H1 (cell line): ENCODE measurements at regions not wholly inside any gene's neighbourhood (a gene's known extent, or its start where the extent isn't known, plus 50 kb on each side); places are given as distances from the start of the nearest gene placed in this dataset.

ENCODE experiments used
- CTCF ChIA-PET: fragments of 300-600 bp; sonication (Branson Sonifier 250); formaldehyde crosslinking; loops from one replicate; lab custom pipeline; 2021; ENCODE audit not compliant: partially characterized antibody; lab: Charles Lee
- POLR2A ChIA-PET: fragments of 300-600 bp; sonication (Branson Sonifier 250); formaldehyde crosslinking; loops from one replicate; lab custom pipeline; 2021; ENCODE audit warnings: inconsistent platforms; ENCODE audit not compliant: partially characterized antibody; lab: Charles Lee
- DNase-seq, 2 experiments: peaks; one replicate each; pipeline versions ENCODE4 v3.0.0 to v3.0.0-alpha.2; 2010 to 2022; ENCODE audit warnings: low spot score in 2 of 2, low read depth in 1 of 2, mixed read lengths in 1 of 2
- FAIRE-seq: peaks from 2 replicates; lab custom pipeline; 2011; peaks lifted over from hg19 to GRCh38; lab: Jason Lieb, UNC
- H2AFZ ChIP-seq: 2 replicates; pipeline ENCODE4 v1.8.1; 2012; ENCODE audit warnings: low read length, inconsistent platforms
- H2AK5ac ChIP-seq: 2 replicates; pipeline ENCODE4 v1.6.1; 2013; ENCODE audit warnings: low read depth, low read length
- H2BK120ac ChIP-seq: replicated peaks from 2 replicates; pipeline ENCODE3; 2013; ENCODE audit warnings: low read depth, low read length, inconsistent platforms
- H2BK12ac ChIP-seq: 2 replicates; pipeline ENCODE4 v1.6.1; 2013; ENCODE audit warnings: low read depth, low read length
- H2BK15ac ChIP-seq: 2 replicates; pipeline ENCODE4 v1.6.1; 2013; ENCODE audit warnings: low read length
- H2BK20ac ChIP-seq: 2 replicates; pipeline ENCODE4 v1.6.1; 2013; ENCODE audit warnings: low read length
- H2BK5ac ChIP-seq: 2 replicates; pipeline ENCODE4 v1.6.1; 2013; ENCODE audit warnings: low read depth, low read length
- H3K14ac ChIP-seq: 2 replicates; pipeline ENCODE4 v1.6.1; 2013; ENCODE audit warnings: inconsistent platforms; ENCODE audit not compliant: insufficient read length
- H3K18ac ChIP-seq: 2 replicates; pipeline ENCODE4 v1.6.1; 2013; ENCODE audit warnings: low read length; ENCODE audit errors: extremely low read depth
- H3K23ac ChIP-seq: 2 replicates; pipeline ENCODE4 v1.6.1; 2013; ENCODE audit warnings: inconsistent platforms; ENCODE audit not compliant: insufficient read length
- H3K23me2 ChIP-seq: 2 replicates; pipeline ENCODE4 v1.6.1; 2013; ENCODE audit warnings: low read depth, low read length
- H3K27ac ChIP-seq: 2 replicates; pipeline ENCODE4 v1.6.1; 2011; ENCODE audit warnings: low read depth, low read length, inconsistent platforms
- H3K27me3 ChIP-seq, 4 experiments: replicated peaks in 1 of 4; 1 replicate in 1 of 4; 2 replicates in 3 of 4; pipeline versions ENCODE4 v1.6.1 to v1.8.1; 2011 to 2013; ENCODE audit warnings: low read length in 3 of 4, mild to moderate bottlenecking in 3 of 4, inconsistent platforms in 2 of 4, mixed read lengths in 2 of 4, moderate library complexity in 1 of 4; ENCODE audit not compliant: control insufficient read depth in 3 of 4, insufficient read depth in 3 of 4; ENCODE audit errors: extremely low read depth in 1 of 4
- H3K36me3 ChIP-seq, 4 experiments: 2 replicates each; pipeline versions ENCODE4 v1.6.1 to v1.8.1; 2011 to 2013; ENCODE audit warnings: mild to moderate bottlenecking in 4 of 4, low read length in 3 of 4, moderate library complexity in 2 of 4, control low read depth in 1 of 4, inconsistent platforms in 1 of 4; ENCODE audit not compliant: insufficient read depth in 4 of 4, control insufficient read depth in 2 of 4
- H3K4ac ChIP-seq: replicated peaks from 2 replicates; pipeline ENCODE3; 2013; ENCODE audit warnings: low read length, low read depth, mixed read lengths, inconsistent platforms; ENCODE audit not compliant: insufficient read length
- H3K4me1 ChIP-seq, 4 experiments: replicated peaks in 1 of 4; 1 replicate in 1 of 4; 2 replicates in 3 of 4; pipeline versions ENCODE4 v1.6.1 to v1.8.1; 2011 to 2013; ENCODE audit warnings: low read length in 3 of 4, inconsistent platforms in 2 of 4, mixed read lengths in 1 of 4; ENCODE audit not compliant: insufficient read depth in 4 of 4, control insufficient read depth in 3 of 4
- H3K4me2 ChIP-seq, 2 experiments: 2 replicates each; pipeline versions ENCODE4 v1.6.1 to v1.8.1; 2011 to 2013; ENCODE audit warnings: low read depth in 2 of 2, low read length in 2 of 2, control low read depth in 1 of 2, inconsistent platforms in 1 of 2, mild to moderate bottlenecking in 1 of 2; ENCODE audit not compliant: insufficient read depth in 1 of 2
- H3K4me3 ChIP-seq, 4 experiments: fragments of 200-600, 300-600 bp in 1 of 4; sonication (generic), shearing (Covaris generic), sonication (Bioruptor Twin) in 1 of 4; 2 replicates each; pipeline versions ENCODE4 v1.5.1 to v1.8.1; 2011 to 2016; ENCODE audit warnings: low read length in 4 of 4, low read depth in 3 of 4, control low read depth in 2 of 4, inconsistent platforms in 2 of 4, mild to moderate bottlenecking in 2 of 4, mixed read lengths in 1 of 4, moderate library complexity in 1 of 4; ENCODE audit not compliant: insufficient read depth in 2 of 4; ENCODE audit errors: extremely low read depth in 1 of 4
- H3K56ac ChIP-seq: replicated peaks from 2 replicates; pipeline ENCODE3; 2013; ENCODE audit warnings: low read depth, mild to moderate bottlenecking, mixed read lengths, low read length, inconsistent platforms; ENCODE audit not compliant: insufficient read length
- H3K79me1 ChIP-seq: 2 replicates; pipeline ENCODE4 v1.6.1; 2013; ENCODE audit warnings: low read depth, low read length, control low read depth
- H3K79me2 ChIP-seq, 2 experiments: 2 replicates each; pipeline versions ENCODE4 v1.6.1 to v1.8.1; 2012 to 2013; ENCODE audit warnings: low read length in 2 of 2, mild to moderate bottlenecking in 2 of 2, inconsistent platforms in 1 of 2; ENCODE audit not compliant: insufficient read depth in 2 of 2, control insufficient read depth in 1 of 2
- H3K9ac ChIP-seq, 4 experiments: replicated peaks in 1 of 4; 1 replicate in 1 of 4; 2 replicates in 3 of 4; pipeline versions ENCODE4 v1.6.1 to v1.8.1; 2011 to 2013; ENCODE audit warnings: low read depth in 3 of 4, low read length in 3 of 4, control low read depth in 2 of 4, mild to moderate bottlenecking in 2 of 4, moderate library complexity in 2 of 4, inconsistent platforms in 1 of 4; ENCODE audit errors: extremely low read depth in 1 of 4
- H3K9me3 ChIP-seq, 2 experiments: 2 replicates each; pipeline versions ENCODE4 v1.6.1 to v1.8.1; 2012 to 2013; ENCODE audit warnings: mild to moderate bottlenecking in 2 of 2, moderate library complexity in 2 of 2, control low read depth in 1 of 2, inconsistent platforms in 1 of 2, low read depth in 1 of 2, low read length in 1 of 2, mixed read lengths in 1 of 2; ENCODE audit not compliant: insufficient read depth in 2 of 2
- H4K20me1 ChIP-seq, 2 experiments: replicated peaks in 1 of 2; 2 replicates each; pipeline versions ENCODE3 to v1.8.1; 2011 to 2013; ENCODE audit warnings: inconsistent platforms in 2 of 2, low read length in 2 of 2, mild to moderate bottlenecking in 1 of 2; ENCODE audit not compliant: insufficient read depth in 2 of 2, control insufficient read depth in 1 of 2
- H4K5ac ChIP-seq: 2 replicates; pipeline ENCODE4 v1.6.1; 2013; ENCODE audit warnings: low read length, low read depth, mixed read lengths, inconsistent platforms; ENCODE audit not compliant: insufficient read length
- H4K8ac ChIP-seq: 2 replicates; pipeline ENCODE4 v1.8.0; 2013; ENCODE audit warnings: mild to moderate bottlenecking, moderate library complexity, low read length, inconsistent platforms; ENCODE audit not compliant: insufficient read depth; ENCODE audit errors: extremely low read depth
- H4K91ac ChIP-seq: replicated peaks from 2 replicates; pipeline ENCODE3; 2013; ENCODE audit warnings: low read length, mixed read lengths, inconsistent platforms; ENCODE audit not compliant: insufficient read length
- CHD2 ChIP-seq: IDR thresholded peaks from 2 replicates; pipeline ENCODE4 v1.6.1; 2012; ENCODE audit warnings: low read length, improper control_type of control experiment
- HDAC2 ChIP-seq, 2 experiments: fragments of 300-600 bp in 1 of 2; sonication (generic) in 1 of 2; IDR thresholded peaks; 2 replicates each; pipeline ENCODE4 v1.6.1; 2011 to 2012; ENCODE audit warnings: low read depth in 2 of 2, low read length in 2 of 2, mild to moderate bottlenecking in 2 of 2, moderate library complexity in 2 of 2, borderline replicate concordance in 1 of 2, inconsistent platforms in 1 of 2
- KDM5A ChIP-seq: fragments of 200-600 bp; IDR thresholded peaks from 2 replicates; pipeline ENCODE4 v1.7.1; 2012; ENCODE audit warnings: mild to moderate bottlenecking, low read length, inconsistent platforms, mixed read lengths
- MAFK ChIP-seq: IDR thresholded peaks from 2 replicates; pipeline ENCODE4 v1.6.1; 2012; ENCODE audit warnings: low read depth, mild to moderate bottlenecking, improper control_type of control experiment, low read length
- NANOG ChIP-seq: IDR thresholded peaks from 2 replicates; pipeline ENCODE4 v1.6.1; 2011; ENCODE audit warnings: low read length, low read depth, mild to moderate bottlenecking, inconsistent platforms; ENCODE audit not compliant: insufficient read depth, poor library complexity, severe bottlenecking
- POU5F1 ChIP-seq: IDR thresholded peaks from 2 replicates; pipeline ENCODE4 v1.6.1; 2011; ENCODE audit warnings: low read depth, mild to moderate bottlenecking, low read length, moderate library complexity
- RAD21 ChIP-seq, 2 experiments: IDR thresholded peaks in 1 of 2; conservative IDR thresholded peaks in 1 of 2; 2 replicates each; pipeline ENCODE4 v1.6.1; 2011; ENCODE audit warnings: low read depth in 2 of 2, low read length in 2 of 2, improper control_type of control experiment in 1 of 2, inconsistent platforms in 1 of 2, mild to moderate bottlenecking in 1 of 2, moderate library complexity in 1 of 2
- RFX5 ChIP-seq: IDR thresholded peaks from 2 replicates; pipeline ENCODE4 v1.6.1; 2011; ENCODE audit warnings: low read depth, low read length, improper control_type of control experiment, borderline replicate concordance
- TAF1 ChIP-seq: IDR thresholded peaks from 2 replicates; pipeline ENCODE4 v1.6.1; 2011; ENCODE audit warnings: mild to moderate bottlenecking, low read depth, low read length
- TCF12 ChIP-seq: IDR thresholded peaks from 2 replicates; pipeline ENCODE4 v1.6.1; 2011; ENCODE audit warnings: low read depth, mild to moderate bottlenecking, low read length
- WGBS, 2 experiments: shearing (Covaris generic) in 1 of 2; methylation state at CpG; one replicate each; pipeline versions ENCODE4 v1.1.6 to v1.1.7; 2013 to 2015; ENCODE audit warnings: low lambda C conversion rate in 2 of 2, mixed read lengths in 2 of 2, inconsistent platforms in 1 of 2, low coverage in 1 of 2, missing lambda C conversion rate in 1 of 2; ENCODE audit not compliant: insufficient replicate concordance in 2 of 2, insufficient coverage in 1 of 2, insufficient read length in 1 of 2; ENCODE audit errors: extremely low coverage in 1 of 2, missing lambda C conversion rate in 1 of 2; 5-methylcytosine and 5-hydroxymethylcytosine counted together
- TF ChIP-seq, protein P1 (sequence below): IDR thresholded peaks from 2 replicates; pipeline ENCODE4 v1.6.1; 2012; ENCODE audit warnings: inconsistent platforms
- TF ChIP-seq, protein P2 (sequence below): IDR thresholded peaks from 2 replicates; pipeline ENCODE4 v1.6.1; 2011; ENCODE audit warnings: low read length, improper control_type of control experiment

DNA sequence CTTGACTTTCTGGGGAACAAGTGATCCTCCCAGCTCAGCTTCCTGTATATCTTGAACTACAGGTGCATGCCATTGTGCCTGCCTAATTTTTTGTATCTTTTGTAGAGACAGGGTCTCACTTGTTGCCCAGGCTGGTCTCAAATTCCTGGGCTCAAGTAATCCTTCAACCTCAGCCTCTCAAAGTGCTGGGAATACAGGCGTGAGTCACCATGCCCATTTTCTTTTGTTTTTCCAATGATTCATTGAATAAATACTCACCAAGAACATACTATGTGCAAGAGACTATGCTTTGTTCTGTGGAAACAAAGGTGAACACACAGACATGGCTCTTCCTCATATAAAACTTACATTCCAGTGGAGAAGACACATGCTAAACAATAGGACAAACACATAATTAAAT lies 407.8 kb upstream of the DAB1 start:
- H3K9ac ChIP-seq, result no peak overlapping the region
- no peak overlapping the region for H3K18ac ChIP-seq
- 100% methylated on average over 1 of the region's 1 CpG; no CpG with 5 or more reads in 1 of the 2 experiments for WGBS, 2 experiments
- no peaks in the 10 kb centered on the region for H3K79me2 ChIP-seq
- H2BK120ac ChIP-seq, result no peak overlapping the region
- H3K36me3 ChIP-seq, result no peaks in the 10 kb centered on the region
- H3K56ac ChIP-seq, result no peak overlapping the region
- H3K23me2 ChIP-seq, result no peaks in the 10 kb centered on the region
- H3K14ac ChIP-seq, result no peak overlapping the region
- no peak for DNase-seq
- no peak overlapping the region for H2BK12ac ChIP-seq
- no peak overlapping the region for H3K27ac ChIP-seq
- no peaks in the 10 kb centered on the region for H3K9me3 ChIP-seq
- H2AFZ ChIP-seq, result no peak overlapping the region
- ChIA-PET POLR2A (no interaction called here), CTCF (interaction anchor here (1.1 kb wide), 1 partner anchor 215 kb away, joined by 3 read pairs; no protein-coding TSS in a partner anchor)
- no peaks in the 10 kb centered on the region for H4K20me1 ChIP-seq
- H2AK5ac ChIP-seq, result no peak overlapping the region
- H3K4me1 ChIP-seq, result peaks cover 0 to 9% (median 5%) of the 10 kb centered on the region in 4 experiments; a peak in 4 of 7 replicates
- no peak overlapping the region for H2BK15ac ChIP-seq
- no peak overlapping the region for H3K23ac ChIP-seq
- H2BK5ac ChIP-seq, result no peak overlapping the region
- no peaks in the 10 kb centered on the region for H3K79me1 ChIP-seq
- no peak for FAIRE-seq
- no peak overlapping the region for H4K5ac ChIP-seq
- no peak overlapping the region; a peak in 1 of 4 replicates for H3K4me2 ChIP-seq
- no peak overlapping the region for H4K8ac ChIP-seq
- no peaks in the 10 kb centered on the region for H3K27me3 ChIP-seq
- no peak overlapping the region for H3K4ac ChIP-seq
- no peak overlapping the region for H2BK20ac ChIP-seq
- H3K4me3 ChIP-seq, result no peak overlapping the region
- H4K91ac ChIP-seq, result no peak overlapping the region
- TF ChIP-seq, protein P1, sequence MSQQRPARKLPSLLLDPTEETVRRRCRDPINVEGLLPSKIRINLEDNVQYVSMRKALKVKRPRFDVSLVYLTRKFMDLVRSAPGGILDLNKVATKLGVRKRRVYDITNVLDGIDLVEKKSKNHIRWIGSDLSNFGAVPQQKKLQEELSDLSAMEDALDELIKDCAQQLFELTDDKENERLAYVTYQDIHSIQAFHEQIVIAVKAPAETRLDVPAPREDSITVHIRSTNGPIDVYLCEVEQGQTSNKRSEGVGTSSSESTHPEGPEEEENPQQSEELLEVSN, result no peak
- TF ChIP-seq POU5F1 (no peak), NANOG (no peak), TCF12 (no peak), KDM5A (no peak), RFX5 (no peak), MAFK (no peak), RAD21 (IDR thresholded peaks at IDR 0.05 in 1 of 2, conservative IDR thresholded peaks at IDR 0.05 in 1 of 2; ENCODE audit: low read depth in 2 of 2, low read length in 2 of 2) (no peak), HDAC2 (IDR thresholded peaks at IDR 0.05; ENCODE audit: borderline replicate concordance in 1 of 2, low read depth in 2 of 2, low read length in 2 of 2) (no peak), TAF1 (no peak), CHD2 (no peak)
- TF ChIP-seq, protein P2, sequence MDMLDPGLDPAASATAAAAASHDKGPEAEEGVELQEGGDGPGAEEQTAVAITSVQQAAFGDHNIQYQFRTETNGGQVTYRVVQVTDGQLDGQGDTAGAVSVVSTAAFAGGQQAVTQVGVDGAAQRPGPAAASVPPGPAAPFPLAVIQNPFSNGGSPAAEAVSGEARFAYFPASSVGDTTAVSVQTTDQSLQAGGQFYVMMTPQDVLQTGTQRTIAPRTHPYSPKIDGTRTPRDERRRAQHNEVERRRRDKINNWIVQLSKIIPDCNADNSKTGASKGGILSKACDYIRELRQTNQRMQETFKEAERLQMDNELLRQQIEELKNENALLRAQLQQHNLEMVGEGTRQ, result no peak
